Psoas muscle (tissue), 7 donors: ENCODE measurements at regions not wholly inside any gene's neighbourhood (a gene's known extent, or its start where the extent isn't known, plus 50 kb on each side); places are given as distances from the start of the nearest gene placed in this dataset.
A peak's percentile ranks its signal among the peaks of the same experiment; 100 is the strongest.

Experiments
- ATAC-seq, 4 donors: fragments of 200-7000 bp; cut with Tn5 transposase; one replicate each; pipeline ENCODE4 v1.9.1; 2020; ENCODE audit warnings: moderate library complexity in 3 of 4, mild to moderate bottlenecking in 2 of 4
- DNase-seq, 2 donors: peaks; one replicate each; pipeline ENCODE4 v3.0.0-alpha.2; 2020
- H3K27ac ChIP-seq: fragments of 200-600 bp; one replicate; pipeline ENCODE4 v1.8.0; 2022
- H3K27me3 ChIP-seq, 3 donors: fragments of 200-600 bp in 1 of 3; one replicate each; pipeline versions ENCODE4 v1.6.1 to v1.8.0; 2013 to 2022; ENCODE audit warnings: low read length in 2 of 3, mild to moderate bottlenecking in 2 of 3, moderate library complexity in 1 of 3; ENCODE audit not compliant: insufficient read depth in 3 of 3
- H3K36me3 ChIP-seq, 2 donors: fragments of 200-600 bp in 1 of 2; one replicate each; pipeline versions ENCODE4 v1.6.1 to v1.8.0; 2013 to 2022; ENCODE audit warnings: low read depth in 1 of 2, mild to moderate bottlenecking in 1 of 2, moderate library complexity in 1 of 2; ENCODE audit not compliant: insufficient read depth in 1 of 2
- H3K4me1 ChIP-seq: fragments of 200-600 bp; one replicate; pipeline ENCODE4 v1.8.0; 2022
- H3K4me3 ChIP-seq: fragments of 200-600 bp; one replicate; pipeline ENCODE4 v1.8.0; 2022; ENCODE audit warnings: mild to moderate bottlenecking
- H3K9me3 ChIP-seq: fragments of 200-600 bp; one replicate; pipeline ENCODE4 v1.8.0; 2022
- WGBS, 3 donors: extraction: QIAGEN DNeasy Blood & Tissue Kit; methylation state at CpG; one replicate each; pipeline versions ENCODE4 v1.1.6 to v1.1.7; 2013; 5-methylcytosine and 5-hydroxymethylcytosine counted together
- intact Hi-C, 2 donors: fragments of 100-400 bp; cut with DNase I; formaldehyde crosslinking; loops; one replicate each; pipeline versions ENCODE4 v1.11.0 to v1.14.2; 2022
- TF ChIP-seq, protein P1 (sequence below): fragments of 200-600 bp; IDR thresholded peaks from one replicate; pipeline ENCODE4 v1.8.0; 2022; ENCODE audit warnings: antibody characterized with exemption
- donor health status: healthy with polysubstance abuse.
- donor health status: DM: no; HTN: no; CAD: no; lungs with moderate emphysema.
- donor health status: Bipolar disorder and iron deficiency.
- donor health status: healthy.
- donor health status: DM: yes; HTN: yes; CAD: no.
- donor health status: DM: no; HTN: no; CAD: no.
- donor health status: DM: yes; HTN: yes; CAD: no.

GRCh38 chr3:16089521-16089920, 85.0 kb upstream of the GALNT15 start:
- H3K27ac ChIP-seq: peak overlapping the region; percentile 8
- no peaks in the 10 kb centered on the region for H3K9me3 ChIP-seq
- H3K4me3 ChIP-seq: no peak overlapping the region
- 93 to 100% (median 95%) methylated on average over 1 of the region's 1 CpG for WGBS, 3 donors
- H3K27me3 ChIP-seq: no peaks in the 10 kb centered on the region
- ATAC-seq (no peak), DNase-seq (no peak)
- peaks cover 46% of the 10 kb centered on the region for H3K4me1 ChIP-seq
- H3K36me3 ChIP-seq: no peaks in the 10 kb centered on the region
- intact Hi-C loops: no loop called here
- TF ChIP-seq, protein P1, sequence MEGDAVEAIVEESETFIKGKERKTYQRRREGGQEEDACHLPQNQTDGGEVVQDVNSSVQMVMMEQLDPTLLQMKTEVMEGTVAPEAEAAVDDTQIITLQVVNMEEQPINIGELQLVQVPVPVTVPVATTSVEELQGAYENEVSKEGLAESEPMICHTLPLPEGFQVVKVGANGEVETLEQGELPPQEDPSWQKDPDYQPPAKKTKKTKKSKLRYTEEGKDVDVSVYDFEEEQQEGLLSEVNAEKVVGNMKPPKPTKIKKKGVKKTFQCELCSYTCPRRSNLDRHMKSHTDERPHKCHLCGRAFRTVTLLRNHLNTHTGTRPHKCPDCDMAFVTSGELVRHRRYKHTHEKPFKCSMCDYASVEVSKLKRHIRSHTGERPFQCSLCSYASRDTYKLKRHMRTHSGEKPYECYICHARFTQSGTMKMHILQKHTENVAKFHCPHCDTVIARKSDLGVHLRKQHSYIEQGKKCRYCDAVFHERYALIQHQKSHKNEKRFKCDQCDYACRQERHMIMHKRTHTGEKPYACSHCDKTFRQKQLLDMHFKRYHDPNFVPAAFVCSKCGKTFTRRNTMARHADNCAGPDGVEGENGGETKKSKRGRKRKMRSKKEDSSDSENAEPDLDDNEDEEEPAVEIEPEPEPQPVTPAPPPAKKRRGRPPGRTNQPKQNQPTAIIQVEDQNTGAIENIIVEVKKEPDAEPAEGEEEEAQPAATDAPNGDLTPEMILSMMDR: no peak

DNA sequence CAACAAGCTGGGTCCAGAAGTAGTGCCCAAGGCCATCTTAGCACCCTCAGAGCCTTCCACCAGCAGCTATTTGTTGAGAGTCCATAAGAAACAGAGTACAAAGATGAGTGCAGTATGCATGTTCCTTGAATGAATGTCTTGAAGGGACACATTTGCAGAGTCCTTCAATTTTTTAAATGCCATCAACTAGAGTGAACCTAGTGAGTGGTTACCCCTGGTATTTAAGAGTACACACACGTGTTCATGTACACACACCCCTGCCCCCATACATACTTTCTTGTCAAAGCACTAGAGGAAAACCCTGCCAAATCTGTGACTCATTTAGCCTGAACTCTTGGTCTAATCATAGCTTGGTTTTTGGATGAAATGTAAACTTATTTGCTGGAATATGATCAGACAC, 84.5 kb upstream of the GALNT15 start:
- Histone ChIP-seq H3K4me3 (no peak overlapping the region), H3K27ac (peak overlapping the region; percentile 19), H3K4me1 (peaks cover 45% of the 10 kb centered on the region), H3K36me3 (no peaks in the 10 kb centered on the region), H3K27me3 (no peaks in the 10 kb centered on the region), H3K9me3 (no peaks in the 10 kb centered on the region)
- ATAC-seq (peak; percentile 40 to 59 (median 52)), DNase-seq (no peak)
- WGBS, 3 donors: 38 to 62% (median 48%) methylated on average over 1 of the region's 1 CpG
- TF ChIP-seq, protein P1: no peak
- intact Hi-C loops: no loop called here

DNA sequence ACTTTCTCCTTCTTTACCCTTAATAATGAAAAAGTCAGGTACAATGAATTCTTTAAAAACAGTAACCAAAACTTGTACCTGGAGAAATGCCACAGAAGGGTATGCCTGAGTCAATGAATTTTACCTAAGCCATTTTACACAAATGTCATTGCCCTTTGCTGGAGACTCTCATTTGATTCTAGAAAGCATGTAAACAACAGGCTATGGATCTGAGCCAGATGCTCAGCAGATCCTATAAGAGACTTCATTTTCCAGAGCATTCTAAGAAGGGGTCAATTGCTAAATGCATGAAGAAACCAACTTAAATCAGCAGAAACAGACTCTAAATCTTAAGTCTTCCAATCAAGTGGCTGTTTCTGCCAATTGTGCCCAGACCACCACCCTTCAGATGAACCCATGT, 83.8 kb upstream of the GALNT15 start:
- intact Hi-C loops: no loop called here
- no peak for ATAC-seq
- Histone ChIP-seq H3K27me3 (no peaks in the 10 kb centered on the region), H3K36me3 (no peaks in the 10 kb centered on the region), H3K27ac (peak overlapping the region; percentile 19), H3K4me3 (no peak overlapping the region), H3K9me3 (no peaks in the 10 kb centered on the region), H3K4me1 (peaks cover 38% of the 10 kb centered on the region)
- TF ChIP-seq, protein P1: no peak
- DNase-seq: no peak

DNA sequence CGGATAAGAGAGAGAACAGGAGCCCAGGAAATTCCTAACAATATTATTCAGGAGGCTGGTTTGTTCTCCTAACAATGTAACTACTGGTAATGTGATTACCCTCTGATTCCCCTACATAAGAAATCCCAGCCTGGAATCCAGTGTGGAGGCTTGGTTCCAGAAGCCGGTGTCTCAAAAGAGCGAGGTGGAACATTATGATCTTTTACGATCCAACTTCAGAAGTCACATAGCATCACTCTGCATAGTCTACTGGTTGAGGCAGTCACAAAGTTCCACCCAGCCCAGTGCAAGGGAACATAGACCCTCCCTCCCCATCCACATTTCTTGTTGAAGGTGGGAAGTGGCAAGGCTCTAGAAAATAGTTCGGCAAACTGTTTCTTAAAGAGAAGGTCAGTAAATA, 81.6 kb upstream of the GALNT15 start:
- H3K9me3 ChIP-seq: no peaks in the 10 kb centered on the region
- TF ChIP-seq, protein P1: no peak
- intact Hi-C loops: no loop called here
- H3K4me3 ChIP-seq: no peak overlapping the region
- no peaks in the 10 kb centered on the region for H3K36me3 ChIP-seq
- H3K4me1 ChIP-seq: peaks cover 28% of the 10 kb centered on the region
- no peak for DNase-seq
- H3K27me3 ChIP-seq: no peaks in the 10 kb centered on the region
- WGBS, 3 donors: 43 to 82% (median 60%) methylated on average over 5 of the region's 5 CpGs
- peak overlapping the region; percentile 50 for H3K27ac ChIP-seq
- peak in 3 of 4 donors; percentile 72 to 78 (median 77) for ATAC-seq
